ENCODE measurements at regions not wholly inside any gene's neighbourhood (a gene's known extent, or its start where the extent isn't known, plus 50 kb on each side); places are given as distances from the start of the nearest gene placed in this dataset.

DNA sequence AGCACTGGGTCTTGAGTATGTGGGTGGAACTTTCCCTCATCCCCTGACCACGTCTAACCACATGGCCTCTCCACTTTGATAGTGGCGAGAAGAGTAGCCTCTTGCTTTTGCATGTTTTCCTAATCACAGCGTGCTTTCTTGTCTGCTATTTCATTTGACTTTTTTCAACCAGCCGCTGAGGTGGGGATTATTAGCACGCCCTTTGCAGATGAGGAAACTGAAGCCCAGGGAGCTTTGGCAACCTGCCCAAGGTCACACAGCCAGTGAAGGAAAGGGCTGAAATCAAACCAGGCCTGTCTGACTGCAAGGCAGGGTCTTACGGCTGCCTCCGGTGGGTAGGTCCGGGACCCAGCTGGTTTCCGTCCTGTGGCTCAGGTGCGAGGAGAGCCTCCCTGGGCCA is 106.5 kb upstream of the MSX2 start:
- TF ChIP-seq, protein P1, sequence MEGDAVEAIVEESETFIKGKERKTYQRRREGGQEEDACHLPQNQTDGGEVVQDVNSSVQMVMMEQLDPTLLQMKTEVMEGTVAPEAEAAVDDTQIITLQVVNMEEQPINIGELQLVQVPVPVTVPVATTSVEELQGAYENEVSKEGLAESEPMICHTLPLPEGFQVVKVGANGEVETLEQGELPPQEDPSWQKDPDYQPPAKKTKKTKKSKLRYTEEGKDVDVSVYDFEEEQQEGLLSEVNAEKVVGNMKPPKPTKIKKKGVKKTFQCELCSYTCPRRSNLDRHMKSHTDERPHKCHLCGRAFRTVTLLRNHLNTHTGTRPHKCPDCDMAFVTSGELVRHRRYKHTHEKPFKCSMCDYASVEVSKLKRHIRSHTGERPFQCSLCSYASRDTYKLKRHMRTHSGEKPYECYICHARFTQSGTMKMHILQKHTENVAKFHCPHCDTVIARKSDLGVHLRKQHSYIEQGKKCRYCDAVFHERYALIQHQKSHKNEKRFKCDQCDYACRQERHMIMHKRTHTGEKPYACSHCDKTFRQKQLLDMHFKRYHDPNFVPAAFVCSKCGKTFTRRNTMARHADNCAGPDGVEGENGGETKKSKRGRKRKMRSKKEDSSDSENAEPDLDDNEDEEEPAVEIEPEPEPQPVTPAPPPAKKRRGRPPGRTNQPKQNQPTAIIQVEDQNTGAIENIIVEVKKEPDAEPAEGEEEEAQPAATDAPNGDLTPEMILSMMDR (IDR thresholded peaks at IDR 0.05 in 8 of 11, conservative IDR thresholded peaks at IDR 0.05 in 3 of 11): no peak
- TF ChIP-seq POLR2A (IDR thresholded peaks at IDR 0.05) (no peak), POLR2AphosphoS5 (IDR thresholded peaks at IDR 0.05) (no peak)
